K562 (cell line): ENCODE measurements at regions not wholly inside any gene's neighbourhood (a gene's known extent, or its start where the extent isn't known, plus 50 kb on each side); places are given as distances from the start of the nearest gene placed in this dataset.

Experiments
- ATAC-seq: fragments of 200-7000 bp; cut with Tn5 transposase; 3 replicates; pipeline ENCODE4 v1.9.1; 2020; ENCODE audit warnings: moderate library complexity
- BruUV-seq: library from RNA; stranded (reverse); fragments of 400-500 nt; replicated peaks from 2 replicates; lab custom pipeline; 2021; lab: Mats Ljungman, UMichigan
- CTCF ChIA-PET: fragments of 300-600 bp; formaldehyde crosslinking; extraction: SDS; loops from one replicate; lab custom pipeline; 2021; ENCODE audit warnings: low intra/inter-chr PET ratio; lab: Yijun Ruan, JAX
- POLR2A ChIA-PET: fragments of 300-600, 350-650 bp; sonication (Branson Sonifier 250); formaldehyde crosslinking; extraction: SDS; loops from one replicate; lab custom pipeline; 2021; ENCODE audit warnings: antibody characterized with exemption, inconsistent platforms; lab: Yijun Ruan, JAX
- DNase-seq, 4 experiments: peaks; one replicate each; pipeline versions ENCODE4 v3.0.0 to v3.0.0-alpha.2; 2011 to 2018; ENCODE audit warnings: low spot score in 3 of 4, mixed read lengths in 3 of 4; ENCODE audit errors: extremely low read depth in 1 of 4
- FAIRE-seq: peaks from 2 replicates; lab custom pipeline; 2011; peaks lifted over from hg19 to GRCh38; lab: Jason Lieb, UNC
- H2AFZ ChIP-seq: 2 replicates; pipeline ENCODE4 v1.6.0; 2011; ENCODE audit warnings: low read depth, low read length, control low read depth, inconsistent platforms
- H3K27ac ChIP-seq: fragments of 200-600 bp; 3 replicates; pipeline ENCODE4 v1.8.0; 2011; ENCODE audit warnings: low read depth, mild to moderate bottlenecking, control low read depth, inconsistent platforms, low read length, moderate library complexity, mixed read lengths; ENCODE audit errors: extremely low read depth
- H3K27me3 ChIP-seq, 2 experiments: fragments of 300-600 bp in 1 of 2; 2 replicates in 1 of 2; 3 replicates in 1 of 2; pipeline versions ENCODE4 v1.6.0 to v1.8.0; 2011; ENCODE audit warnings: inconsistent platforms in 2 of 2, low read length in 2 of 2, mild to moderate bottlenecking in 1 of 2, mixed read lengths in 1 of 2, moderate library complexity in 1 of 2; ENCODE audit not compliant: control insufficient read depth in 2 of 2, insufficient read depth in 2 of 2
- H3K36me3 ChIP-seq: fragments of 300-600 bp; 3 replicates; pipeline ENCODE4 v1.8.0; 2011; ENCODE audit warnings: mild to moderate bottlenecking, low read length, inconsistent platforms; ENCODE audit not compliant: control insufficient read depth, insufficient read depth
- H3K4me1 ChIP-seq, 2 experiments: fragments of 200-600 bp in 1 of 2; replicated peaks in 1 of 2; 2 replicates in 1 of 2; 3 replicates in 1 of 2; pipeline versions ENCODE4 v1.5.1 to v1.8.0; 2011; ENCODE audit warnings: inconsistent platforms in 2 of 2, low read length in 2 of 2, mild to moderate bottlenecking in 1 of 2, mixed read lengths in 1 of 2, moderate library complexity in 1 of 2; ENCODE audit not compliant: control insufficient read depth in 2 of 2, insufficient read depth in 2 of 2
- H3K4me2 ChIP-seq: 2 replicates; pipeline ENCODE4 v1.6.1; 2011; ENCODE audit warnings: low read length, control low read depth, inconsistent platforms, mixed read lengths; ENCODE audit not compliant: insufficient read depth
- H3K4me3 ChIP-seq: fragments of 200-600 bp; sonication (generic), shearing (Covaris generic); 2 replicates; pipeline ENCODE4 v1.5.1; 2016; ENCODE audit warnings: control low read depth, inconsistent platforms
- H3K79me2 ChIP-seq: fragments of 200-600 bp; 3 replicates; pipeline ENCODE4 v1.8.0; 2011; ENCODE audit warnings: low read length, inconsistent platforms; ENCODE audit not compliant: control insufficient read depth, insufficient read depth
- H3K9ac ChIP-seq, 2 experiments: 2 replicates each; pipeline versions ENCODE4 v1.6.0 to v1.6.1; 2011; ENCODE audit warnings: low read depth in 2 of 2, low read length in 2 of 2, control low read depth in 1 of 2, inconsistent platforms in 1 of 2, mild to moderate bottlenecking in 1 of 2, mixed read lengths in 1 of 2; ENCODE audit not compliant: insufficient read depth in 1 of 2
- H3K9me1 ChIP-seq: one replicate; pipeline ENCODE4 v1.6.0; 2011; ENCODE audit warnings: inconsistent platforms, mild to moderate bottlenecking, low read length, moderate library complexity; ENCODE audit not compliant: control insufficient read depth, insufficient read depth
- H3K9me3 ChIP-seq: replicated peaks from 2 replicates; pipeline ENCODE4 v1.5.1; 2011; ENCODE audit warnings: low read depth, low read length, inconsistent platforms; ENCODE audit not compliant: control insufficient read depth, insufficient read depth
- H4K20me1 ChIP-seq: replicated peaks from 2 replicates; pipeline ENCODE4 v1.6.1; 2011; ENCODE audit warnings: low read length, inconsistent platforms, mixed read lengths; ENCODE audit not compliant: control insufficient read depth, insufficient read depth
- KDM1A ChIP-seq, 2 experiments: fragments of 450-650 bp; IDR thresholded peaks; 2 replicates each; pipeline ENCODE4 v1.6.1; 2016; ENCODE audit warnings: mild to moderate bottlenecking in 2 of 2
- KLF16 ChIP-seq: IDR thresholded peaks from 2 replicates; pipeline ENCODE4 v1.6.1; 2016; ENCODE audit warnings: antibody characterized with exemption
- MEIS2 ChIP-seq: fragments of 450-650 bp; IDR thresholded peaks from 2 replicates; pipeline ENCODE4 v1.6.1; 2014; ENCODE audit warnings: mild to moderate bottlenecking; ENCODE audit not compliant: partially characterized antibody
- TCF15 ChIP-seq: fragments of 250-450 bp; sonication (Bioruptor Pico); IDR thresholded peaks from 2 replicates; pipeline ENCODE4 v1.8.0; 2022; ENCODE audit warnings: moderate library complexity, mild to moderate bottlenecking, inconsistent platforms
- ZNF23 ChIP-seq: fragments of 250-450 bp; sonication (Bioruptor Pico); IDR thresholded peaks from 2 replicates; pipeline ENCODE4 v1.4.0; 2020; ENCODE audit warnings: mild to moderate bottlenecking
- ZNF551 ChIP-seq: fragments of 250-450 bp; sonication (Bioruptor Pico); IDR thresholded peaks from 2 replicates; pipeline ENCODE4 v1.5.0; 2021; ENCODE audit warnings: mild to moderate bottlenecking, moderate library complexity
- ZNF695 ChIP-seq: fragments of 450-650 bp; formaldehyde crosslinking; IDR thresholded peaks from 2 replicates; pipeline ENCODE4 v1.4.0; 2020; ENCODE audit warnings: mild to moderate bottlenecking, moderate library complexity
- WGBS: fragments of 100-300 bp; shearing (Covaris generic); methylation state at CpG from one replicate; pipeline ENCODE4 v1.1.6; 2016; ENCODE audit warnings: low coverage, mixed read lengths; ENCODE audit not compliant: insufficient coverage; ENCODE audit errors: missing lambda C conversion rate; 5-methylcytosine and 5-hydroxymethylcytosine counted together
- in situ Hi-C: fragments of 300-500 bp; cut with MboI; formaldehyde crosslinking; loops from 4 replicates; pipeline ENCODE4 v1.15.0; 2018; ENCODE audit warnings: inconsistent platforms, mixed read lengths
- intact Hi-C: fragments of 100-400 bp; cut with micrococcal nuclease; formaldehyde crosslinking; loops from 2 replicates; pipeline ENCODE4 v1.14.2; 2022

- no peak for FAIRE-seq
- WGBS = 4% methylated on average over 3 of the region's 3 CpGs
- Histone ChIP-seq H3K27me3 (no peaks in the 10 kb centered on the region), H3K27ac (no peak overlapping the region), H3K4me1 (no peaks in the 10 kb centered on the region), H4K20me1 (no peaks in the 10 kb centered on the region), H3K9me1 (no peaks in the 10 kb centered on the region), H2AFZ (no peak overlapping the region), H3K36me3 (no peaks in the 10 kb centered on the region), H3K9ac (no peak overlapping the region), H3K4me2 (no peak overlapping the region), H3K79me2 (no peaks in the 10 kb centered on the region), H3K4me3 (no peak overlapping the region), H3K9me3 (no peaks in the 10 kb centered on the region)
- TF ChIP-seq KDM1A (IDR thresholded peaks at IDR 0.05) = no peak
- no peak for TF ChIP-seq ZNF695 (CRISPR knock-in tag)
- TF ChIP-seq KLF16 = no peak
- no peak for TF ChIP-seq TCF15 (CRISPR knock-in tag)
- TF ChIP-seq ZNF23 (CRISPR knock-in tag) = no peak
- TF ChIP-seq ZNF551 (CRISPR knock-in tag) = no peak
- intact Hi-C loops (no loop called here), in situ Hi-C loops (no loop called here)
- BruUV-seq = no TSS peak
- no peak for ATAC-seq
- CTCF ChIA-PET = no interaction called here
- POLR2A ChIA-PET = no interaction called here
- no peak for DNase-seq
Measured at GRCh38 chr4:187294861-187295260, 571.2 kb upstream of the FAT1 start.

GRCh38 chr4:187301923-187302322 is 578.3 kb upstream of the FAT1 start:
- ChIA-PET POLR2A (no interaction called here), CTCF (no interaction called here)
- intact Hi-C loops (no loop called here), in situ Hi-C loops (no loop called here)
- no peak overlapping the region for H3K27ac ChIP-seq
- H3K4me3 ChIP-seq = no peak overlapping the region
- FAIRE-seq (no peak), ATAC-seq (no peak), DNase-seq (no peak)
- H3K4me2 ChIP-seq = no peak overlapping the region
- TF ChIP-seq MEIS2 = no peak
- H4K20me1 ChIP-seq = no peaks in the 10 kb centered on the region
- no peaks in the 10 kb centered on the region for H3K36me3 ChIP-seq
- H3K27me3 ChIP-seq = no peaks in the 10 kb centered on the region
- no peaks in the 10 kb centered on the region; the same call in 1 of the 2 replicates for H3K9me3 ChIP-seq
- no peaks in the 10 kb centered on the region for H3K4me1 ChIP-seq
- H3K79me2 ChIP-seq = no peaks in the 10 kb centered on the region
- no peak overlapping the region for H3K9ac ChIP-seq
- no peaks in the 10 kb centered on the region for H3K9me1 ChIP-seq
- BruUV-seq = no TSS peak
- H2AFZ ChIP-seq = no peak overlapping the region
- 2% methylated on average over 16 of the region's 16 CpGs for WGBS
